Osteoblast (primary cell): ENCODE measurements at regions not wholly inside any gene's neighbourhood (a gene's known extent, or its start where the extent isn't known, plus 50 kb on each side); places are given as distances from the start of the nearest gene placed in this dataset.

Experiments used
- DNase-seq: peaks from one replicate; pipeline ENCODE4 v3.0.0; 2011; ENCODE audit warnings: low spot score, mixed read lengths; ENCODE audit not compliant: insufficient read length; ENCODE audit errors: missing footprints
- H2AFZ ChIP-seq: 2 replicates; pipeline ENCODE4 v1.6.0; 2011; ENCODE audit warnings: mild to moderate bottlenecking, low read length
- H3K27ac ChIP-seq: 2 replicates; pipeline ENCODE4 v1.5.1; 2011; ENCODE audit warnings: mild to moderate bottlenecking, low read depth, low read length, moderate library complexity
- H3K27me3 ChIP-seq: 2 replicates; pipeline ENCODE4 v1.6.0; 2012; ENCODE audit warnings: mild to moderate bottlenecking, control low read depth, inconsistent platforms, low read length, moderate library complexity; ENCODE audit not compliant: insufficient read depth
- H3K36me3 ChIP-seq: 2 replicates; pipeline ENCODE4 v1.5.1; 2011; ENCODE audit warnings: mild to moderate bottlenecking, low read length, control low read depth, moderate library complexity; ENCODE audit not compliant: insufficient read depth
- H3K4me1 ChIP-seq: 2 replicates; pipeline ENCODE4 v1.5.1; 2011; ENCODE audit warnings: mild to moderate bottlenecking, low read length, control low read depth, moderate library complexity; ENCODE audit not compliant: insufficient read depth
- H3K4me2 ChIP-seq: 2 replicates; pipeline ENCODE4 v1.6.0; 2011; ENCODE audit warnings: mild to moderate bottlenecking, low read length; ENCODE audit not compliant: insufficient read depth
- H3K4me3 ChIP-seq: fragments of 200-600 bp; sonication (generic); 3 replicates; pipeline ENCODE4 v1.5.1; 2012; ENCODE audit warnings: mild to moderate bottlenecking, low read length, inconsistent platforms; ENCODE audit not compliant: insufficient read depth
- H3K79me2 ChIP-seq: 2 replicates; pipeline ENCODE4 v1.6.0; 2012; ENCODE audit warnings: mild to moderate bottlenecking, low read length, control low read depth, inconsistent platforms; ENCODE audit not compliant: insufficient read depth
- H3K9me3 ChIP-seq: 2 replicates; pipeline ENCODE4 v1.5.1; 2011; ENCODE audit warnings: low read depth, low read length, control low read depth
- H4K20me1 ChIP-seq: 2 replicates; pipeline ENCODE4 v1.6.0; 2012; ENCODE audit warnings: mild to moderate bottlenecking, low read length, control low read depth; ENCODE audit not compliant: insufficient read depth
- CTCF ChIP-seq: IDR thresholded peaks from 2 replicates; pipeline ENCODE4 v1.5.1; 2011; ENCODE audit warnings: mild to moderate bottlenecking, low read depth, low read length, moderate library complexity; ENCODE audit errors: extremely low read depth

- no peak overlapping the region for H3K27ac ChIP-seq
- no peak overlapping the region for H2AFZ ChIP-seq
- H3K9me3 ChIP-seq: no peaks in the 10 kb centered on the region
- H3K27me3 ChIP-seq: no peaks in the 10 kb centered on the region
- no peak for DNase-seq
- no peaks in the 10 kb centered on the region for H3K36me3 ChIP-seq
- no peaks in the 10 kb centered on the region for H4K20me1 ChIP-seq
- H3K4me3 ChIP-seq: no peak overlapping the region
- H3K79me2 ChIP-seq: no peaks in the 10 kb centered on the region
- no peaks in the 10 kb centered on the region for H3K4me1 ChIP-seq
- TF ChIP-seq CTCF: no peak
- H3K4me2 ChIP-seq: no peak overlapping the region
Observed at GRCh38 chr4:30924495-30924894, 204.3 kb downstream of the PCDH7 start.

- no peaks in the 10 kb centered on the region for H3K79me2 ChIP-seq
- no peak overlapping the region for H3K4me2 ChIP-seq
- no peak for TF ChIP-seq CTCF
- H3K9me3 ChIP-seq: no peaks in the 10 kb centered on the region
- no peak for DNase-seq
- H3K4me1 ChIP-seq: no peaks in the 10 kb centered on the region
- no peak overlapping the region for H3K27ac ChIP-seq
- no peak overlapping the region for H2AFZ ChIP-seq
- H3K27me3 ChIP-seq: no peaks in the 10 kb centered on the region
- H4K20me1 ChIP-seq: no peaks in the 10 kb centered on the region
- H3K4me3 ChIP-seq: no peak overlapping the region
- H3K36me3 ChIP-seq: no peaks in the 10 kb centered on the region
Observed at GRCh38 chr4:30929649-30930048, 209.5 kb downstream of the PCDH7 start.

- no peak for TF ChIP-seq CTCF
- H3K4me3 ChIP-seq: no peak overlapping the region
- DNase-seq: no peak
Observed at GRCh38 chr4:30930276-30930675, 210.1 kb downstream of the PCDH7 start.

GRCh38 chr4:30932581-30932980 lies 212.4 kb downstream of the PCDH7 start:
- TF ChIP-seq CTCF: no peak
- H3K79me2 ChIP-seq: no peaks in the 10 kb centered on the region
- H3K36me3 ChIP-seq: no peaks in the 10 kb centered on the region
- no peak overlapping the region for H3K4me2 ChIP-seq
- no peak for DNase-seq
- no peaks in the 10 kb centered on the region for H3K27me3 ChIP-seq
- H3K4me3 ChIP-seq: no peak overlapping the region
- no peaks in the 10 kb centered on the region for H3K4me1 ChIP-seq
- H3K9me3 ChIP-seq: peaks cover 2% of the 10 kb centered on the region
- H4K20me1 ChIP-seq: no peaks in the 10 kb centered on the region
- H3K27ac ChIP-seq: no peak overlapping the region
- H2AFZ ChIP-seq: no peak overlapping the region

More at GRCh38 chr4:30930276-30930675, 210.1 kb downstream of the PCDH7 start:
- no peaks in the 10 kb centered on the region for H3K27me3 ChIP-seq
- no peaks in the 10 kb centered on the region for H3K4me1 ChIP-seq
- H4K20me1 ChIP-seq: no peaks in the 10 kb centered on the region
- H3K79me2 ChIP-seq: no peaks in the 10 kb centered on the region
- H3K9me3 ChIP-seq: no peaks in the 10 kb centered on the region
- H3K27ac ChIP-seq: no peak overlapping the region
- no peak overlapping the region for H3K4me2 ChIP-seq
- H3K36me3 ChIP-seq: no peaks in the 10 kb centered on the region
- H2AFZ ChIP-seq: no peak overlapping the region
